ENCODE measurements at regions not wholly inside any gene's neighbourhood (a gene's known extent, or its start where the extent isn't known, plus 50 kb on each side); places are given as distances from the start of the nearest gene placed in this dataset.

GRCh38 chr20:11200423-11200822 lies 526.6 kb upstream of the JAG1 start:
- BruUV-seq (replicated peaks), result no TSS peak

More at GRCh38 chr20:11200423-11200822, 526.6 kb upstream of the JAG1 start:
- H3K36me3 ChIP-seq (replicated peaks in 1 of 2; ENCODE audit: control insufficient read depth in 1 of 2, insufficient read depth in 2 of 2, low read length in 2 of 2), result no peaks in the 10 kb centered on the region
- intact Hi-C loops (cut with micrococcal nuclease; ENCODE audit: unreplicated experiment), result no loop called here
- TF ChIP-seq NRL (CRISPR knock-in tag; IDR thresholded peaks at IDR 0.05; ENCODE audit: borderline replicate concordance) (no peak), ZNF672 (CRISPR knock-in tag; IDR thresholded peaks at IDR 0.05) (no peak), SMYD3 (CRISPR knock-in tag; IDR thresholded peaks at IDR 0.05) (no peak), JUN (CRISPR knock-in tag; IDR thresholded peaks at IDR 0.05) (no peak), POGK (CRISPR knock-in tag; conservative IDR thresholded peaks at IDR 0.05) (no peak), ZNF83 (CRISPR knock-in tag; IDR thresholded peaks at IDR 0.05; ENCODE audit: borderline replicate concordance) (no peak), ZNF274 (CRISPR knock-in tag; IDR thresholded peaks at IDR 0.05) (no peak), MEIS1 (CRISPR knock-in tag; IDR thresholded peaks at IDR 0.05; ENCODE audit: borderline replicate concordance) (no peak), ZC3H4 (CRISPR knock-in tag; IDR thresholded peaks at IDR 0.05; ENCODE audit: borderline replicate concordance) (no peak), ZNF75D (CRISPR knock-in tag; IDR thresholded peaks at IDR 0.05; ENCODE audit: borderline replicate concordance) (no peak), ZNF160 (CRISPR knock-in tag; IDR thresholded peaks at IDR 0.05) (no peak), CSRNP1 (CRISPR knock-in tag; IDR thresholded peaks at IDR 0.05) (no peak), FOXK2 (IDR thresholded peaks at IDR 0.05) (no peak), SCMH1 (CRISPR knock-in tag; IDR thresholded peaks at IDR 0.05; ENCODE audit: borderline replicate concordance) (no peak), ATAD3A (CRISPR knock-in tag; IDR thresholded peaks at IDR 0.05) (no peak)
- in situ Hi-C loops (cut with HindIII; ENCODE audit: extremely low pct_ligation_motif_present, low pct_unique_long_range_greater_than_20kb), result no loop called here
- POLR2A ChIA-PET, result no interaction called here
- H3K4me2 ChIP-seq (ENCODE audit: low read depth, low read length), result no peak overlapping the region
- H2AFZ ChIP-seq (ENCODE audit: low read length), result no peak overlapping the region
- no peaks in the 10 kb centered on the region for H3K79me2 ChIP-seq (ENCODE audit: insufficient read depth, low read length)
- ATAC-seq, result no peak
- H3K27me3 ChIP-seq (ENCODE audit: control insufficient read depth in 1 of 2, insufficient read depth in 2 of 2, low read length in 2 of 2), result no peaks in the 10 kb centered on the region
- no peaks in the 10 kb centered on the region for H3K4me1 ChIP-seq (ENCODE audit: insufficient read depth, low read length)
- H3K4me3 ChIP-seq (replicated peaks in 1 of 3; ENCODE audit: insufficient read depth in 1 of 3, low read depth in 2 of 3, low read length in 3 of 3), result no peak overlapping the region
- no peak for FAIRE-seq
- H3K27ac ChIP-seq (ENCODE audit: extremely low read length, insufficient read depth, low read length), result no peak overlapping the region
- no peaks in the 10 kb centered on the region for H4K20me1 ChIP-seq (ENCODE audit: insufficient read depth, low read length)
- DNase-seq (ENCODE audit: low spot score), result no peak
- no peak overlapping the region for H3K9ac ChIP-seq (ENCODE audit: insufficient read depth, low read depth, low read length)
- no peaks in the 10 kb centered on the region for H3K9me3 ChIP-seq (ENCODE audit: low read length)
- CTCF ChIA-PET (ENCODE audit: low intra/inter-chr PET ratio, low total read pairs), result no interaction called here
